Muscle layer of colon (tissue), 2 donors: ENCODE measurements at regions not wholly inside any gene's neighbourhood (a gene's known extent, or its start where the extent isn't known, plus 50 kb on each side); places are given as distances from the start of the nearest gene placed in this dataset.

Source experiments
- H3K27ac ChIP-seq: one replicate; pipeline ENCODE4 v1.7.0; 2013; ENCODE audit warnings: low read depth, mild to moderate bottlenecking, low read length, moderate library complexity
- H3K27me3 ChIP-seq, 2 donors: one replicate each; pipeline ENCODE4 v1.7.0; 2013; ENCODE audit warnings: low read length in 2 of 2, mild to moderate bottlenecking in 2 of 2; ENCODE audit not compliant: insufficient read depth in 2 of 2, control insufficient read depth in 1 of 2
- H3K36me3 ChIP-seq: one replicate; pipeline ENCODE4 v1.7.0; 2013; ENCODE audit warnings: mild to moderate bottlenecking, low read length; ENCODE audit not compliant: insufficient read depth
- H3K4me1 ChIP-seq: one replicate; pipeline ENCODE4 v1.7.0; 2013; ENCODE audit warnings: mild to moderate bottlenecking, low read length; ENCODE audit not compliant: insufficient read depth
- H3K4me3 ChIP-seq, 2 donors: one replicate each; pipeline ENCODE4 v1.7.0; 2013; ENCODE audit warnings: low read length in 2 of 2, low read depth in 1 of 2, mild to moderate bottlenecking in 1 of 2, moderate library complexity in 1 of 2
- H3K9ac ChIP-seq: one replicate; pipeline ENCODE4 v1.7.0; 2013; ENCODE audit warnings: low read length
- H3K9me3 ChIP-seq: one replicate; pipeline ENCODE4 v1.7.0; 2013; ENCODE audit warnings: mild to moderate bottlenecking, low read length
- donor health status: abdominal sarcoma.
- donor health status: Adenocarcinoma of cecum.

GRCh38 chr14:82055515-82056115 is 522.0 kb upstream of the SEL1L start:
- peaks cover 13% of the 10 kb centered on the region for H3K4me1 ChIP-seq
- no peaks in the 10 kb centered on the region for H3K36me3 ChIP-seq
- H3K9ac ChIP-seq = no peak overlapping the region
- H3K27ac ChIP-seq = no peak overlapping the region
- no peaks in the 10 kb centered on the region for H3K27me3 ChIP-seq
- H3K4me3 ChIP-seq = no peak overlapping the region
- H3K9me3 ChIP-seq = no peaks in the 10 kb centered on the region

DNA sequence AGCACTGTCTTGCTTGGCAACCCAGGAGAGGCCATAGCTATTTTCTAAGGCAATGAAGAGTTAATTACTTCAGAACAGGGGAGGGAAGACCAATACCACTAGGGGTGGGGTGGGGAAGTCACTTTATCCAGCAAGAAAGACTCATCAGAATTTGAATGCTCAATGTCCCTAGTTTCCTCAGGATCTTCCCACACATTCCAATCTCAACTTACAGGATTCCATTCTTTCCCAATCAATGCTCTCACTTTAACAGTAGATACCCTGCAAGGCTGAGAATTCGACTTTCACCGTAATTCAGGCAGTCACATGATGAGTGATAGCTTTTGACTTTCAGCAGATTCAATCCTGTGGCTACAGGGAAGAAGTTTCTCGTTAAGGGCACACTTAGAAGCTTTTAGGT is 526.6 kb upstream of the SEL1L start:
- Histone ChIP-seq H3K9ac (no peak overlapping the region), H3K4me1 (peaks cover 8% of the 10 kb centered on the region), H3K27me3 (no peaks in the 10 kb centered on the region), H3K4me3 (no peak overlapping the region), H3K36me3 (no peaks in the 10 kb centered on the region), H3K27ac (no peak overlapping the region), H3K9me3 (no peaks in the 10 kb centered on the region)

DNA sequence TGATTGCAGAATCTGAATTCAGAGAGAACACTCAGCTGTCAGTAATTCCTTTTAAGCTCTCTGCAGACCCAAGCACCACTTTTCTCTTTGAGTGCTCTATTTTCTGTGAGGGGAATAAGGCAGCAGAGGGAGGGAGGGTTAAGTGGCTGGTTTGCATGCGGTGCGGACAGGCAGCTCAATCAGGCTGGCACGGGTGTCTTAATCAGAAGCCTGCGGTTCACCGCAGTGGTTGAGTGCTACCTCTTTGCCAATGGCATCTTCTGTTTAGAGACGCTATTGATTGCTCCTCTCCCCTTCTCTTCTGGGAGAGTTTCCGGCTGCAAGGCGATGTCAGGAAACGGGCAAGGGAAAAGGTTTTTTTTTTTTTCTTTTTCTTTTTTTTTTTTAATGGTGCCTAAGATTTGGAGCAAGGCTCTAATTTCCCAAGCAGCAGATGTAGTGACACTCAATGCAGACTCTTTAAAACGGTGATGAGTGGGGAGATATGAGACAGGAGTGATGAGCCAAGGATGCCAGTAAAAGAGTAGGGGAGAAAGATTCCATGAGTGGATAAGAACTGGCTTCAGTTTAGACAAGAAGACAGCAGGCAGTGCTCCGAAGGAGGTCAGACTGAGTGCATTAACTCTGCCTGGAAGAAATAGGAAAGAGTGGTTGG is 533.7 kb upstream of the SEL1L start:
- no peak overlapping the region for H3K9ac ChIP-seq
- no peaks in the 10 kb centered on the region for H3K36me3 ChIP-seq
- H3K4me1 ChIP-seq = no peaks in the 10 kb centered on the region
- H3K4me3 ChIP-seq = no peak overlapping the region
- H3K27ac ChIP-seq = no peak overlapping the region
- H3K27me3 ChIP-seq = no peaks in the 10 kb centered on the region
- H3K9me3 ChIP-seq = no peaks in the 10 kb centered on the region

GRCh38 chr14:82070040-82070439 is 536.4 kb upstream of the SEL1L start:
- Histone ChIP-seq H3K4me1 (no peaks in the 10 kb centered on the region), H3K9ac (no peak overlapping the region), H3K27me3 (no peaks in the 10 kb centered on the region), H3K36me3 (no peaks in the 10 kb centered on the region), H3K9me3 (no peaks in the 10 kb centered on the region), H3K27ac (no peak overlapping the region), H3K4me3 (no peak overlapping the region)

DNA sequence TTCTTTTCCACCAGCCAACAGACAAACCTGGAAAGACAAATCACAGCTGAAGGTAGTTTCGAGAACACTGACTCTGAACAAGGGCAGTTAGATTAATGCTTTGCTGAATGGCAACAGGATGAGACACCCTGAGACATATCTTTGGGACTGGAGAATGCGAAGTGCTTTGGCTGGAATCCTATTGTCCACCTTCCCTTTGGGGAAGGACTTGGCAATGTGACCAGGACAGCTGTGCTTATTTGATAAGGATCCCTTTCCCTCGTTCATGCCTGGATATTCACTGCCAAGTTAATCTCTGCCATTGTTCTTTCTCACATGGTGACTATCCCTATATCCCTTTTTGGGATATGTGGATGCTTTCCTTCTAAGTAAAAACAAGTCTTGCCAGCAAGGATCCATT is 537.1 kb upstream of the SEL1L start:
- H3K4me1 ChIP-seq = no peaks in the 10 kb centered on the region
- no peaks in the 10 kb centered on the region for H3K36me3 ChIP-seq
- H3K27ac ChIP-seq = no peak overlapping the region
- H3K9ac ChIP-seq = no peak overlapping the region
- H3K4me3 ChIP-seq = no peak overlapping the region
- H3K27me3 ChIP-seq = no peaks in the 10 kb centered on the region
- H3K9me3 ChIP-seq = no peaks in the 10 kb centered on the region

GRCh38 chr14:82073547-82073946 is 539.9 kb upstream of the SEL1L start:
- no peaks in the 10 kb centered on the region for H3K9me3 ChIP-seq
- H3K4me1 ChIP-seq = no peaks in the 10 kb centered on the region
- H3K9ac ChIP-seq = no peak overlapping the region
- H3K36me3 ChIP-seq = no peaks in the 10 kb centered on the region
- no peaks in the 10 kb centered on the region for H3K27me3 ChIP-seq
- H3K4me3 ChIP-seq = no peak overlapping the region
- no peak overlapping the region for H3K27ac ChIP-seq

DNA sequence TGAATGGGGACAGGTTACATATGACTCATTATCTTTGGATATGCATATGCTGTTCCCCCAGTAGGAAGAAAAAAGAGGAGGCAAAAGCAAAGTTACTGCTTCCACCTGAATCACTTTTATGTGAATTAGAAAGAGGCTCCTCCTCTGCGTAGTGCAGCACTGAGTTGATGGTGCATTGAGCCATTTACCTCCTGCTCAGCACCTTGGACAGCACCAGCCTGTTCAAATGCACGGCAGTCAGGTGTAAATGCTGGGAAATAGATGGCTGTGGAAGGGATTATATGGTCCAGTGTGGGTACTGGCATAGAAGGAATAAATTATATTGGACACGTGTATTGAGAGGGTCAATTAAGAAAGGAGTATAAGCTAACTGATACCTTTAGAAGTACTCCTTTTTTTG is 541.9 kb upstream of the SEL1L start:
- Histone ChIP-seq H3K27ac (no peak overlapping the region), H3K36me3 (no peaks in the 10 kb centered on the region), H3K4me3 (no peak overlapping the region), H3K9ac (no peak overlapping the region), H3K27me3 (no peaks in the 10 kb centered on the region), H3K4me1 (no peaks in the 10 kb centered on the region), H3K9me3 (no peaks in the 10 kb centered on the region)

DNA sequence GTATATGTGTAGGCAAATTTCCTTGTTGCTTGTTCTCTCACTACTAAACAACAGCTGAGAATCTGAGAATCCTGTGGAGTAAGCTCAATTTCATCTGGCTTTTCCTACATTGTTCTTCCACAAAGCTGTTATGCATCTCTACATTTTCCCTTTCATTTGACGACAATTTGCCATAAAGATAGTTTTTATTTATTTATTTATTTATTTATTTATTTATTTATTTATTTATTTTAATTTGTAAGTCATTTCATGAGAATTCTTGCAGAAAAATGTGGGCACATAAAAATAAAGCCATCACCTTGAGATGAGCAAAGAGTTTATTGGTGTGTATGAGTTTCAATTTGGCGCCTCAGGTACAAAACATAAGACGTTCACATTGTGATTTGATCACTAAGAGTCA is 545.9 kb upstream of the SEL1L start:
- Histone ChIP-seq H3K36me3 (no peaks in the 10 kb centered on the region), H3K9me3 (no peaks in the 10 kb centered on the region), H3K9ac (no peak overlapping the region), H3K27ac (no peak overlapping the region), H3K27me3 (no peaks in the 10 kb centered on the region), H3K4me3 (no peak overlapping the region), H3K4me1 (no peaks in the 10 kb centered on the region)

- Histone ChIP-seq H3K4me1 (no peaks in the 10 kb centered on the region), H3K27ac (no peak overlapping the region), H3K36me3 (no peaks in the 10 kb centered on the region), H3K9ac (no peak overlapping the region), H3K4me3 (no peak overlapping the region), H3K9me3 (no peaks in the 10 kb centered on the region), H3K27me3 (no peaks in the 10 kb centered on the region)
Measured at GRCh38 chr14:82080370-82080769, 546.7 kb upstream of the SEL1L start.

DNA sequence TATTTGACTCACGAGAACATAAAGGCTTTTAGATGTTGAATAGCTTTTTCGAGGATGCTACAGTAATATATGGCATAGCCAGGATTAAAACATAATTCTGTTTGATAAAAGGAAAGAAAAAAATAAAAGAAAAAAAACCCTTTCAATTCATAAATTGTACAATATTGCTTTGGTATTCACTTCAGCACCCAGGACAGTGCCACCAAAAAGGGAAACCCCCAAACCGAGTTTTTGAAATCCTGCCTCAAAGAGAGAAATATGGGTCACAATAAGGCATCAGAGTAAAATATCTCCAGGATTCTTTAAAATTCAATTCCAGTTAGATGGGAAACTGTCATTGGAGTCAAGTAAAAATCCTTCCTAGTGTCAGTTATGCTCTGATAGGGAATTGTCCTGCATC is 551.2 kb upstream of the SEL1L start:
- H3K27ac ChIP-seq = no peak overlapping the region
- H3K4me1 ChIP-seq = no peaks in the 10 kb centered on the region
- H3K27me3 ChIP-seq = no peaks in the 10 kb centered on the region
- no peak overlapping the region for H3K4me3 ChIP-seq
- no peaks in the 10 kb centered on the region for H3K36me3 ChIP-seq
- H3K9ac ChIP-seq = no peak overlapping the region
- no peaks in the 10 kb centered on the region for H3K9me3 ChIP-seq

DNA sequence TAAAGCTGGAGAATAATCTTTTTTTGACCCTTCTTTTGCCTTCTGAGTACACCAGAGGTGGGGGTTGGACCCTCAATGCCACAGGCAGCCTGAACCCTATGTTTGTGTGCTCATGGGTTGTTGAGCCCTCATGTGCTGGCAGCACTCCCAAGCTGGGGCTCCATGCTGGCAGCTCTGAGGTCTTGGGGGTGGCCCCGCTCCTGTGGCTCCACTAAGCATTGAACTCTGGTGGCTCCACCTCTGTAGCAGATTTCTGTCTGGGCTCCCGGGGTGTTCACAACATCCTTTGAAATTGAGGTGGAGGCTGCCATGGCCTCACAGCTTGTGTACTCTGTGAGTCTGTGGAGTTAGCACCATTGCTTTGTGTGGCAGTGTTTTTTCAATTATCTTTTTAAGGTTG is 557.4 kb upstream of the SEL1L start:
- H3K36me3 ChIP-seq = no peaks in the 10 kb centered on the region
- H3K27ac ChIP-seq = no peak overlapping the region
- H3K9ac ChIP-seq = no peak overlapping the region
- H3K4me1 ChIP-seq = no peaks in the 10 kb centered on the region
- no peaks in the 10 kb centered on the region for H3K27me3 ChIP-seq
- no peaks in the 10 kb centered on the region for H3K9me3 ChIP-seq
- no peak overlapping the region for H3K4me3 ChIP-seq

GRCh38 chr14:82094829-82095345 is 561.2 kb upstream of the SEL1L start:
- Histone ChIP-seq H3K9ac (no peak overlapping the region), H3K4me3 (no peak overlapping the region)

More at GRCh38 chr14:82094829-82095345, 561.2 kb upstream of the SEL1L start:
- no peaks in the 10 kb centered on the region for H3K9me3 ChIP-seq
- no peaks in the 10 kb centered on the region for H3K27me3 ChIP-seq
- no peaks in the 10 kb centered on the region for H3K4me1 ChIP-seq
- H3K36me3 ChIP-seq = no peaks in the 10 kb centered on the region
- H3K27ac ChIP-seq = no peak overlapping the region
